GF-D8 (cell line): ENCODE measurements at regions not wholly inside any gene's neighbourhood (a gene's known extent, or its start where the extent isn't known, plus 50 kb on each side); places are given as distances from the start of the nearest gene placed in this dataset.

Experiments used
- DNase-seq: peaks from one replicate; lab custom pipeline; 2025; lab: John Stamatoyannopoulos, UW

DNA sequence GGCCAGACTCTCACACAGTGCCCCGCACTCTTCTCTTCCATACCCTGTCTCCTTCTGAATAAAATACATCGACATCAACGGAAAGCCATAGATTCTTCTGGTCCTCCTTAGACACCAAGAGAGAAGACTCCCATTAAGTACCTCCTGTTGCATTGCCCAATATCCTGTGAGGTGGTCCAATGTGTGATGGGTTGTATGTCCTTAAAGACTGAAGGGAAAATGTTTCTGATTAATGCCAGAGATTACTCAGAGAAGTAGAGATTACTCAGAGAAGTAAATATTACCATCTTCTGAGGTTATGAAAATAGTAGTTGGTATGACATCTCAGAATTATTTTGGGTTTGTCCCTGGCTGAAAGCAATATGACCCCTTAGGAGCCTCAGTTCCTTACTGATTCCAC lies 60.8 kb upstream of the GALNT15 start:
- DNase-seq: no peak

DNA sequence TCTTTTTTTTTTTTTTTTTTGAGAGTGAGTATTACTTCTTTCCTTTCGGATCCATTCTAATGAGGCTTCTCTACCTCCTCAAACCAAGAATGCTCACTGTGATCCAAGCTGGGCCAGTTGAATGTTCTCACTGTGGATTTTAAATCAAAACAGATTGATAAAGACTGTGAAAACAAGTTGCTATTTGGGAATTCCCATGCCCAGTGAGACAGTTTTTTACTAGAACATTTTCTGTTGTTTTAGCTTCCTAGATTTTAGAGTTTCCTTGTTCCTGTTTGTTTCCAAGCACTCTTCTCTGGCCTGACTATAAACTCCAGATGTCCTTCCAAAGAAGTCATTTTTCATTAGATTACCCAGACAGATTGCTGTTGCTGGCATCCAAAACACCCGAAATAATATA lies 60.1 kb upstream of the GALNT15 start:
- no peak for DNase-seq

DNA sequence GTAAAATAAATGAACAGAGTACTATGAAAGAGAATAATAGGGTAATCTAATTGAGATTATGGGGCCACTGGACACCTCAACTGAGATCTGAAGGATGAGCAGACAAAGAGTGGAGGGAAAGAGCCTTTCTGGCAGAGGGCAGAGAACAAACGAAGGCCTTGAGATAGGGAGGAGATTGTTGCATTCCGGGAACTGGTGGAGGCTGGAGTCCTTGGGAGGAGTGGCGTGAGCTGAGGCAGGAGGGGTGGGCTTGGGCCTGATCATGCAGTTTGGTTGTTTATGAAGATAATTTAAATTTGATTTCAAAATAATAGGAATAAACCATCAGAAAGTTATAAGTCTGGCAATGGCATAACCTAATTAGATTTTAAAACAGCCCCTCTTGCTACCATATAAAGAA lies 59.5 kb upstream of the GALNT15 start:
- DNase-seq: no peak

DNA sequence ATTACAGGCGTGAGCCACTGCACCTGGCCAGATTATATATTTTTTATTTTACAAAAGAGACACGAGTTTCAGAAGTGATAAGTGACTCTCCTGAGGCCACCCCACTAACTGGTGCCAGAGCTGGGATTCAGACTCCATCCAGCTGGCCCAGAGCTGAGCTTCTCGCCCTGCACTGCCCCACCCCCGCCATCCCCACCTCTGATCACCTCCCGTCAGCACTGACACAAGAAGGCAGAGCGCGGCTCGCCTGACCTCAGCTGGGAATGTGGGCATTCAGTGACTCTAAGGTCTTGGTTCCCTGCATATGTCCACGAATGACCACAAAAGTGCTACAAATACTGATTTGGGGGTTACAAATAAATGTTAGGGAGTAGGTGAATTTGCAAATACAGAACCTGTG lies 56.1 kb upstream of the GALNT15 start:
- no peak for DNase-seq

DNA sequence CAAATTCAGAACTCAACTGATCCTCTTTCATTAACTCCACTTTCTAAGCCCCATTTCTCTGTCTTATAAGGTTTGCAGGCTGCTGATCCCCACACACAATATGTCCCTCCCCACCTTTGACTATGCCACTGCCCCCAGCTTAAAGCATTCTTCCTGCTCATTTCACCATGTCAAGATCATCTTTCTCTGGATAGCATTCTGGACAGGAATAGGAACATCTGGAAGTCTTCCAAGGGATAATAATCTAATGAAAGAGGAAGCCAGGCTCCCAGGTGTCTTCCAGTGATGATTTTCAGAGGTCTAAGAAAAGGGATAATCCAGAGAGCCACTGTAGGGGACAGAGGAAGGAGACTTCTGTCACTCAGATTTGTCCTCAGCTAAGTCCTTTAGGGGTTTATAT lies 54.6 kb upstream of the GALNT15 start:
- DNase-seq: no peak

DNA sequence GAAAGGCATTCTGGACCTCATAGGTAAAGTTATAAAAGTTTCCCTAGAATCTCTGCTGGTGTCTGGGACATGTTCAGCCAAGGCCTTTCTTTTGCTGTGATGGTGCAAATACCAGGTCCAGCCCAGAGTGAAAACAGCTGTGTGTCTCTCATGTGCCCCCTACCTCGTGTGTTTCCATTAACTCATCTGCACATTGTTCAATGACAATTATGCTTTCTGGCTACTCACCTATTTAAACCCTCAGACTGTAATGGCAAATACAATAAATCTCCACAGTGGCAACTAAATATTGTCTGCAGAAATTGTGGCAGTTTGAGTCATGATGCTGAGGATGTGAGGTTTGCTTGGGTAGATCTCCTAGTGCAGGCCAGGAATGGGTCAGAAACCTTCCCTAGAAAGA lies 53.1 kb upstream of the GALNT15 start:
- no peak for DNase-seq

DNA sequence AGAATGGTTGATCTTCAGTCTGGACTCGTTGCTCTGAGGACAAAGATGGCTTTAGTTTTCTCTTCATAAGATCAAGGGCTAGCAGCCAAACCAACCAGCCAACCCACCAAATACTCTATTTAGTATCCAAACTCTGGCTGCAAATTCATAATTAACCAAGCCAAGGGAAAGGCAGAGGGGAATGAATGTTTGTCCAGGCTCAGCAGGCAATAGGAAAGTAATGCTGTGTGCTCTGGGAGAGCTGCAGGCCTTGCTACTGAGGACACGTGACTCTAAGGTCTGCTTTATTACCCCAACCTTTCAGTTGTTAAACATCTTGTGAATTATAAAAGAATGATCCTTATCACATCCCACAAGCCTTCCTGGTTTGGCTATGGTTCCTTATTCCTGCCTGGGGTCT lies 52.3 kb upstream of the GALNT15 start:
- no peak for DNase-seq

DNA sequence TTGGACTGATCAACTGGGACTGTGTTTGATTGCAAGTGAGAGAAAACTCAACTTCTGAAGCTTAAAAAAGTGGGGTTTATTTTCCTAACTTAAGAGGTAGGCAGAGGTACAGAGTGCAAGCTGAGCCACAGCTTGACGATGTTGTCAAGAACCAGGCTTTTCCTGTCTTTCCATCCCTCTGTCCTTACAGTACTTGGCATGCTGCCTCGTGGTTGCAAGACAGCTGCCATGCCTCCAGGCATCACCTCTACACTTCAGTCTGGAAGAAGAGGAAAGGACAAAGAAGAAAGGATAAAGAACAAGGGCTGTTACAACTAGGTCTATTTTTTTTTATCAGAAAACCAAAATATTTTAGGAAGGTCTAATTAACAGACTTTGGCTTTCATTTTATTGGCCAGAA lies 51.8 kb upstream of the GALNT15 start:
- DNase-seq: no peak

DNA sequence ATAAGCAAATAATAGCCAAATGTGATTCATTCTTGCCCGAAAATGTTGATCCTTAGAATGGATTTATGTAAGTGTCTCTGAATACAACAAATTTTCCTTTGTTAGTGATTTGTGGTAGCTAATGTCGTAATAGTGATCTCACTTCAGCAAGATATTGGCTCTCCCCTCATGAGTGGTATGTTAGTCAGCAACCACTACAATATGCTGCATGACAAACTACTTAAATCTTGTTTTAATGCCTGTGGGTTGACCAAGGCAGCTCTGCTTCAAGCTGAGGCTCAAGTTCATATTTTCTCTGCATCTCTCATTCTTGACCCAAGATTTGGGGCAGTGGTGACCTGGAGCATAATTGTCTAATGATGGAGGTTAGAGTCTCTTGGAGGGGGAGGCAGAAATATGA lies 49.8 kb upstream of the GALNT15 start:
- DNase-seq: no peak
